Heart right ventricle (tissue), 16 donors: ENCODE measurements at regions not wholly inside any gene's neighbourhood (a gene's known extent, or its start where the extent isn't known, plus 50 kb on each side); places are given as distances from the start of the nearest gene placed in this dataset.

ENCODE experiments used
- ATAC-seq, 8 donors: fragments of 200-7000 bp; cut with Tn5 transposase; one replicate each; pipeline ENCODE4 v1.9.1; 2020; ENCODE audit warnings: mild to moderate bottlenecking in 8 of 8, moderate library complexity in 8 of 8, moderate number of reproducible peaks in 1 of 8
- DNase-seq, 2 donors: peaks; one replicate each; pipeline ENCODE4 v3.0.0-alpha.2; 2020
- H3K27ac ChIP-seq, 10 donors: fragments of 200-600 bp; sonication (generic) in 2 of 10; one replicate each; pipeline versions ENCODE4 v1.5.0 to v1.8.0; 2020 to 2022; ENCODE audit warnings: mild to moderate bottlenecking in 3 of 10
- H3K27me3 ChIP-seq, 7 donors: fragments of 200-600 bp; one replicate each; pipeline ENCODE4 v1.8.0; 2021 to 2022; ENCODE audit warnings: mild to moderate bottlenecking in 2 of 7
- H3K36me3 ChIP-seq, 9 donors: fragments of 200-600 bp; sonication (generic) in 1 of 9; one replicate each; pipeline versions ENCODE4 v1.5.0 to v1.8.0; 2020 to 2022; ENCODE audit warnings: mild to moderate bottlenecking in 2 of 9
- H3K4me1 ChIP-seq, 9 donors: fragments of 200-600 bp; sonication (generic) in 1 of 9; one replicate each; pipeline versions ENCODE4 v1.5.0 to v1.8.0; 2020 to 2022; ENCODE audit warnings: mild to moderate bottlenecking in 4 of 9
- H3K4me3 ChIP-seq, 10 donors: fragments of 200-600 bp; sonication (generic) in 2 of 10; one replicate each; pipeline versions ENCODE4 v1.5.0 to v1.8.0; 2020 to 2022; ENCODE audit warnings: mild to moderate bottlenecking in 7 of 10, moderate library complexity in 2 of 10
- H3K9me3 ChIP-seq, 11 donors: fragments of 200-600 bp in 10 of 11; sonication (generic) in 2 of 11; one replicate each; pipeline versions ENCODE4 v1.5.0 to v1.8.0; 2013 to 2022; ENCODE audit warnings: mild to moderate bottlenecking in 2 of 11, control low read depth in 1 of 11, moderate library complexity in 1 of 11
- WGBS, 2 donors: extraction: QIAGEN DNeasy Blood & Tissue Kit; methylation state at CpG; one replicate each; pipeline ENCODE4 v1.1.7; 2013; ENCODE audit warnings: inconsistent platforms in 1 of 2; 5-methylcytosine and 5-hydroxymethylcytosine counted together
- intact Hi-C, 10 donors: fragments of 100-400 bp; cut with DNase I; formaldehyde crosslinking; loops; one replicate each; pipeline versions ENCODE4 v1.11.1 to v1.14.2; 2022
- TF ChIP-seq, protein P1 (sequence below), 9 donors: fragments of 200-600 bp; sonication (generic) in 2 of 9; IDR thresholded peaks; one replicate each; pipeline versions ENCODE4 v1.5.0 to v1.8.0; 2021 to 2022; ENCODE audit warnings: antibody characterized with exemption in 9 of 9, mild to moderate bottlenecking in 5 of 9, moderate library complexity in 1 of 9
- donor health status: Arrhythmogenic right ventricular cardiomyopathy.
- donor health status: ischemic (EF 13 %, LVEDD 7.1; RV severe dilation, severe dysfunction).
- donor health status: healthy with polysubstance abuse.
- donor health status: DM: no; HTN: yes; CAD: no.
- donor health status: DM: no; HTN: no; CAD: no.
- donor health status: ischemic (EF 25% LVEDD 6.9; RV normal size, moderate dysfunction).
- donor health status: ischemic (EF 25% LVEDD 5.7; RV mildly dilated, moderate dysfunction).
- donor health status: healthy.
- donor health status: DM: yes; HTN: yes; CAD: no.
- donor health status: Ischemic cardiomyopathy.
- donor health status: ischemic (EF 35%, LVEDD 5.7; RV mildly dilated, moderate dysfunction).
- donor health status: nonischemic (EF 11% LVEDD 7.7; RV severe dilation, severe dysfunction).
- donor health status: DM: yes; HTN: yes; CAD: no.
- donor health status: PGD.
- donor health status: ischemic (EF 29% LVEDD 5.4; RV normal size, mild dysfunction).
- donor health status: nonischemic (EF 23%, LVEDD 6.1; RV moderate dilation, normal function).

DNA sequence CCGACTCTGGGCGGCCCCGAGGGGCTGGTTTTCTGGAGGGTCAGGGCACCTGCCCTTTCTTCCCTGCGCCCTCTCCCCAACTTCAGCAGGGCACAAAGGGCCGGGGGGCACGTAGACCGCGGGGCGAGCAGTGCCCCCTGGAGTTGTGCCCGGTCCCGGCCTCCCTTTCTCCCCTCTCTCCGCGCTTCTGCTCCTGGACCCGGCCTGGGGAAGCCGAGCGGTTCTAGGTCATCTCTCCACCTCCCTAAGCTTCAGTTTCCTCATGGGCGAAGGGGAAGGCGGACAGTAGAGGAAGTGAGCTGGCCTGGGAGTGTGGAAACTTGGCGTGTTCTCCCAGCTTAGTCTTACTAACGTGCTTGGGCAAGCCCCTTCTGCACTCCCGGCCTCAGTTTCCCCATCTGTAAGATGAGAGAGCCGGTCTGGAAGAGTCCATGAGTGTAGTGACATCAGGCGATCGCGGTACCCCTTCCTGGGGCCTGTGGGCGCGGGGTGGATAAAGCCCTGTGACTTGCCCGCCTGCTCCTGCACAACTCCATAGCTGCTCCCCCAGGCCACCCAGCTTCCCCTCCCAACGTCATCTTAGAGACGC lies 158.6 kb upstream of the PARP11 start:
- Histone ChIP-seq H3K36me3 (no peaks in the 10 kb centered on the region), H3K9me3 (no peaks in the 10 kb centered on the region), H3K27ac (peak overlapping the region in 6 of 10 donors; percentile 22 to 82 (median 55)), H3K4me3 (peak overlapping the region in 9 of 10 donors; percentile 38 to 71 (median 59)), H3K4me1 (peaks cover 0 to 24% (median 12%) of the 10 kb centered on the region in 9 donors), H3K27me3 (peaks cover 0 to 11% (median 0%) of the 10 kb centered on the region in 7 donors)
- DNase-seq (peak; percentile 14 to 15), ATAC-seq (peak; percentile 7 to 64 (median 30))
- intact Hi-C loops: loop anchor here in 3 of 10 donors (5.0 to 10.0 kb wide), 3 partner anchors 34 to 246 kb away; no protein-coding TSS in a partner anchor
- TF ChIP-seq, protein P1, sequence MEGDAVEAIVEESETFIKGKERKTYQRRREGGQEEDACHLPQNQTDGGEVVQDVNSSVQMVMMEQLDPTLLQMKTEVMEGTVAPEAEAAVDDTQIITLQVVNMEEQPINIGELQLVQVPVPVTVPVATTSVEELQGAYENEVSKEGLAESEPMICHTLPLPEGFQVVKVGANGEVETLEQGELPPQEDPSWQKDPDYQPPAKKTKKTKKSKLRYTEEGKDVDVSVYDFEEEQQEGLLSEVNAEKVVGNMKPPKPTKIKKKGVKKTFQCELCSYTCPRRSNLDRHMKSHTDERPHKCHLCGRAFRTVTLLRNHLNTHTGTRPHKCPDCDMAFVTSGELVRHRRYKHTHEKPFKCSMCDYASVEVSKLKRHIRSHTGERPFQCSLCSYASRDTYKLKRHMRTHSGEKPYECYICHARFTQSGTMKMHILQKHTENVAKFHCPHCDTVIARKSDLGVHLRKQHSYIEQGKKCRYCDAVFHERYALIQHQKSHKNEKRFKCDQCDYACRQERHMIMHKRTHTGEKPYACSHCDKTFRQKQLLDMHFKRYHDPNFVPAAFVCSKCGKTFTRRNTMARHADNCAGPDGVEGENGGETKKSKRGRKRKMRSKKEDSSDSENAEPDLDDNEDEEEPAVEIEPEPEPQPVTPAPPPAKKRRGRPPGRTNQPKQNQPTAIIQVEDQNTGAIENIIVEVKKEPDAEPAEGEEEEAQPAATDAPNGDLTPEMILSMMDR (IDR thresholded peaks at IDR 0.05): no peak
- WGBS, 2 donors: 62 to 72% methylated on average over 23 to 30 of the region's 30 CpGs

DNA sequence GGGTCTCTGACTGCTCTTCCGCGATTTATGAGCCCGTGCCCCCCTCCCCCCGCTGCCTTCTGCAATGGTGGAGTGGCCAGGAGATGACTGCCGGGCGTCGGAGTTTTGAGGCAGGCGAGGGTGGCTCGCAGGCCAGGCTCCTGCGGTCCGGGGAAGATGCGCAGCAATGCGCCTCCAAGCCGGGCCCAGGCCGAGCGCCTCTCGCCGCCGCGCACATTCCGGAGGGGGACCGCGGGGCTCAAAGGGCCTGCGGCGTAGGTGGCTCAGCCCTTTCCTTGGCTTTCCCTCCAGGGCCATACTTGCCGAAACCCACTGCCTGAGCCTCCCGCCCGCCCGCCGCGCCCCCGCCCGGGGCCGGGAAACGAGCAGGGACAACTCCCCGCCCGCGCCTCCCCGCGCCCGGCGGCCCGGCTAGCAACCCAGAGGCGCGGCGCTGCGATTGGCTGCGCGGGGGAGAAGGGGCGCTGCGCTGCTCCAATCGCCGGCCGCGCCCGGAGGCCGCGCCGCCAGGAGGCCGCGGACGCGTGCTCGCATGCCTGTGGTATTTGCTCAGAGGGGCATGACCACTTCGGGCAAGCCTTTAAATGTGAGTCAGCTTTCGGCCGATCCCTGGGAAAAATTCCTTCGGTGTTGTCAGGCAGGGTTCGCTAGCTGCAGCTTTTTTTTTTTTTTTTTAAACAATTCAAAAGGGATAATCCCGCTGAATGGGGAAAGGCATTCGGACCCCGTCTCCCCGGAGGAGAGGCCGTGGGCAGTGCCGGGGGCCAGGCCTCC lies 157.9 kb upstream of the PARP11 start:
- H3K27ac ChIP-seq: peak overlapping the region in 8 of 10 donors; percentile 22 to 82 (median 78)
- ATAC-seq (peak; percentile 96 to 99 (median 98)), DNase-seq (peak; percentile 84)
- H3K9me3 ChIP-seq: no peaks in the 10 kb centered on the region
- peaks cover 0 to 11% (median 0%) of the 10 kb centered on the region in 7 donors for H3K27me3 ChIP-seq
- intact Hi-C loops: loop anchor here in 3 of 10 donors (5.0 to 10.0 kb wide), 3 partner anchors 34 to 246 kb away; no protein-coding TSS in a partner anchor
- H3K4me3 ChIP-seq: peak overlapping the region in 9 of 10 donors; percentile 38 to 71 (median 59)
- 1 to 4% methylated on average over 75 of the region's 75 CpGs for WGBS, 2 donors
- H3K36me3 ChIP-seq: no peaks in the 10 kb centered on the region
- TF ChIP-seq, protein P1 (IDR thresholded peaks at IDR 0.05): peak in 3 of 9 donors; percentile 8 to 34 (median 14)
- H3K4me1 ChIP-seq: peaks cover 0 to 24% (median 12%) of the 10 kb centered on the region in 9 donors

DNA sequence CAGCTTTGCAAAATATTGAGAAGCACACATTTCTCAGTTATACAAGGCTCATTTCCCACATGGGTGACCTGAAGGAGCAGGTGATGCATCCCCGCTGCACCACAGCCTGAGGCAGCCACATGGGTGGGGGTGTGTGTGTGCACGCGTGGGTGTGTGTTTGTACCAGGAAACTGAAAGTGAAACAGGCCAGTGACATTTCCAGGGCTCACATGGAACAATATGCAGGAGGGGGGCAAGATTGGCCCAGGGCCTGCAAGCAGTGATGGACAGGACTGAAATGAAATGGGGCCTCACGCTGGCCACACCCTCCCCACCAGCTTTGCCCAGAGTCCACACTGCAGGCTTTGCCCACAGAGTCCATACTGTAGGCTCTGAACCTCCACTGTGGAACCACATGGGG lies 154.2 kb upstream of the PARP11 start:
- Histone ChIP-seq H3K27me3 (peaks cover 0 to 11% (median 0%) of the 10 kb centered on the region in 7 donors), H3K9me3 (no peaks in the 10 kb centered on the region), H3K36me3 (no peaks in the 10 kb centered on the region), H3K4me3 (no peak overlapping the region), H3K27ac (no peak overlapping the region), H3K4me1 (peaks cover 0 to 24% (median 12%) of the 10 kb centered on the region in 9 donors)
- TF ChIP-seq, protein P1 (IDR thresholded peaks at IDR 0.05): no peak
- 59 to 74% methylated on average over 4 of the region's 4 CpGs for WGBS, 2 donors
- DNase-seq: no peak
- ATAC-seq: no peak
- intact Hi-C loops: no loop called here

DNA sequence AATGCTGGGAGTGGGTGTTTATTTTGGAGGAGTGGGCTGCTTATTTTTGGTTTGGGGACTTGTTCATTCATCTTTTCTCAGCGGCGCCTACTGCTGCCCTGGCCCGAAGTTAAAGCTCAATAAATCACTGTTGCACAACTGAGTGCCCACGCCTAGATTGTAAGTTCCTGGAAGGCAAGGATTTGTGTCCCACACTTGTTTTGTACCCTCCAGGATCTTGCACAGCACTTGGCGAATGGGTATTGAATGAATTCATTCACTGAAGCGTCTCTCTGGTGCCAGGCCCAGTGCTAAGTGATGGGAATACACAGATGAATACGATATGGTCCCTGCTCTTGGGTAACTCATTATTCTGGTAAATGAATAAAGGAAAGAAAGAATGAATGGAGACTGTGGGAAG lies 153.3 kb upstream of the PARP11 start:
- TF ChIP-seq, protein P1 (IDR thresholded peaks at IDR 0.05): no peak
- intact Hi-C loops: no loop called here
- WGBS, 2 donors: 95% methylated on average over 7 of the region's 7 CpGs
- no peaks in the 10 kb centered on the region for H3K9me3 ChIP-seq
- peaks cover 0 to 11% (median 0%) of the 10 kb centered on the region in 7 donors for H3K27me3 ChIP-seq
- no peak for ATAC-seq
- no peak overlapping the region for H3K27ac ChIP-seq
- H3K4me3 ChIP-seq: no peak overlapping the region
- H3K36me3 ChIP-seq: no peaks in the 10 kb centered on the region
- no peak for DNase-seq
- peaks cover 0 to 18% (median 6%) of the 10 kb centered on the region in 9 donors for H3K4me1 ChIP-seq
